Breast epithelium (tissue), 3 donors: ENCODE measurements at regions not wholly inside any gene's neighbourhood (a gene's known extent, or its start where the extent isn't known, plus 50 kb on each side); places are given as distances from the start of the nearest gene placed in this dataset.
"Not testable (repeated sequence)": the region's sequence is repeated elsewhere in the genome, so short reads cannot be mapped to it uniquely, and the experiment has no call there.

Experiments used
- CTCF ChIP-seq, 3 donors: fragments of 450-650 bp; IDR thresholded peaks; one replicate each; pipeline ENCODE4 v1.5.1; 2016 to 2017; ENCODE audit warnings: antibody characterized with exemption in 3 of 3, mild to moderate bottlenecking in 3 of 3, moderate library complexity in 3 of 3
- POLR2A ChIP-seq: fragments of 450-650 bp; IDR thresholded peaks from one replicate; pipeline ENCODE4 v1.6.1; 2016; ENCODE audit warnings: antibody characterized with exemption, mild to moderate bottlenecking, moderate library complexity

GRCh38 chr22:11309777-11310176 is 4218.2 kb upstream of the OR11H1 start:
- TF ChIP-seq POLR2A; CTCF (IDR thresholded peaks at IDR 0.05): not testable (repeated sequence)
